Fibroblast of mammary gland (primary cell): ENCODE measurements at regions not wholly inside any gene's neighbourhood (a gene's known extent, or its start where the extent isn't known, plus 50 kb on each side); places are given as distances from the start of the nearest gene placed in this dataset.
A peak's percentile ranks its signal among the peaks of the same experiment; 100 is the strongest.
"Not testable (repeated sequence)": the region's sequence is repeated elsewhere in the genome, so short reads cannot be mapped to it uniquely, and the experiment has no call there.

ENCODE experiments used
- DNase-seq: peaks from one replicate; pipeline ENCODE4 v3.0.0-alpha.2; 2010; ENCODE audit warnings: low read depth
- H3K4me3 ChIP-seq: 2 replicates; pipeline ENCODE4 v1.5.1; 2011; ENCODE audit warnings: low read depth, mild to moderate bottlenecking, low read length, moderate library complexity; ENCODE audit not compliant: control insufficient read depth
- TF ChIP-seq, protein P1 (sequence below): conservative IDR thresholded peaks from 2 replicates; pipeline ENCODE4 v1.5.1; 2011; ENCODE audit warnings: low read depth, low read length, inconsistent platforms; ENCODE audit not compliant: control insufficient read depth, insufficient read depth

DNA sequence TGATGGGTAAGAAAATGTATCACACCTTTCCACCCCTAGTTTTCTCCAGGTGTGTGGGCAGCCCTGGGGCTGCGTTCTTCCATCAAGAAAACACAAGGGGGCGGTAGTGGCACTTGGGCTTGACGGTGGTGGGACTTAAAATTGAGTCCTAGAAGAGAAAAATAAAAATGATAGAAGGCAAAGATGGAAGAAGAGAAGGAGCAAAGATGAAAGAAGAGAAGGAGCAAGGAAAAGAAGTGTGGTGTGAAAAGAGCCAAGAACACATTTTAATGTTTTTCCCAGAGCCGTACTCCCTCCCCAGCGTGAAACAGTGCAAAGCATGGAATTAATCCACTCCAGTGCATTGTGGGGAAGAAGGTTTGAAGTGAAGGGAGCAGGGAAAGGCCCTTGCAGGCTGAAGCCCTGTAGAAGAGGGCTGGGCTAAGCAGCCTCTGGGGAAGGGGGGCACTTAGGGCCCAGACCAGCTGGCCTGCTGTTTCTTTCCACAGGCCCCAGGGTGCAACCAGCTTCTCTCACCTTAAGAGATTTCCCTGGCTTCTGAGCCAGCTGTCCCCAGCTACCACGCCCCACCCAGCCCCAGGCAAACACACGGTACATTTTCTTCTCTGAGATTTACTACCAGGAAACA is 256.8 kb downstream of the RNF152 start:
- DNase-seq = peak; percentile 59
- H3K4me3 ChIP-seq = no peak overlapping the region
- TF ChIP-seq, protein P1, sequence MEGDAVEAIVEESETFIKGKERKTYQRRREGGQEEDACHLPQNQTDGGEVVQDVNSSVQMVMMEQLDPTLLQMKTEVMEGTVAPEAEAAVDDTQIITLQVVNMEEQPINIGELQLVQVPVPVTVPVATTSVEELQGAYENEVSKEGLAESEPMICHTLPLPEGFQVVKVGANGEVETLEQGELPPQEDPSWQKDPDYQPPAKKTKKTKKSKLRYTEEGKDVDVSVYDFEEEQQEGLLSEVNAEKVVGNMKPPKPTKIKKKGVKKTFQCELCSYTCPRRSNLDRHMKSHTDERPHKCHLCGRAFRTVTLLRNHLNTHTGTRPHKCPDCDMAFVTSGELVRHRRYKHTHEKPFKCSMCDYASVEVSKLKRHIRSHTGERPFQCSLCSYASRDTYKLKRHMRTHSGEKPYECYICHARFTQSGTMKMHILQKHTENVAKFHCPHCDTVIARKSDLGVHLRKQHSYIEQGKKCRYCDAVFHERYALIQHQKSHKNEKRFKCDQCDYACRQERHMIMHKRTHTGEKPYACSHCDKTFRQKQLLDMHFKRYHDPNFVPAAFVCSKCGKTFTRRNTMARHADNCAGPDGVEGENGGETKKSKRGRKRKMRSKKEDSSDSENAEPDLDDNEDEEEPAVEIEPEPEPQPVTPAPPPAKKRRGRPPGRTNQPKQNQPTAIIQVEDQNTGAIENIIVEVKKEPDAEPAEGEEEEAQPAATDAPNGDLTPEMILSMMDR = peak; percentile 91

DNA sequence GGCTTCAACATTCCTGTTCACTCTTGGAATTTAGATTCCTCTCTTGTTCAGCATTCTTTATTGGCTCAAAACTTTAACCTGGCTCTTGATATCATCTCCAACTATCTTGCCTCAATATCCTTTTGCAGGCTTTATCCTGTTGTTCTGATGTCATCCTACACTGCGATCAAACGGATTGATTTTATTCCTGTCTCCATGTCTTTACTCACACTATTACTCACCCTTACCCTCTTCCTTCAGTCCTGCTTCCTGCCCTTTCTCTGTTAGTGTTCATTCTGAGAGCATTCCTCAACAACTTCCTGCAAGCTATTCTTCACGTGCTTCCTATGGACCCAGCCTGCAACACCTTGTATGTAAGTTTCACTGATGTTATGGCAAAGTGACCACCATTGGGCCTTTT is 264.7 kb downstream of the RNF152 start:
- DNase-seq = peak; percentile 45
- H3K4me3 ChIP-seq = no peak overlapping the region
- TF ChIP-seq, protein P1 = no peak

GRCh38 chr18:61624631-61625030 is 268.2 kb downstream of the RNF152 start:
- H3K4me3 ChIP-seq, DNase-seq: not testable (repeated sequence)

DNA sequence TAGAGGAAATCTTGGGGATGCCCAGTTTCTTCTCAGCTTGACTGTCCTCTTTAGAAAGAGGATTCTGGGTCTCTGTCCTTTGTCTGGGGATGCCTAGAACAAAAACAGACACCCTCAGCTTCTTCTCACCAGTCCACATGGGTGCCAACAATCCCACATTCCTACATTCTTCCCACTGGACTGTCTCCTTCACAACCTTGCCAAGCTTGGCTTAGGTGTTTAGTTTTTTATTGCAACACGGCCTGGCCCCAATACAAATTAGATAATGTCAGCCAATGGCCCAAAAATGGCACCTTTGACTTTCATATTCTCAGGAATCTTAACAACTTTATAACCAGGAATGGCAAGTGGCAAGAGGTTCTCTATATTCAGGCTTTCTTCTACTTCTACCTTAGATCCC is 273.0 kb downstream of the RNF152 start:
- no peak overlapping the region for H3K4me3 ChIP-seq
- TF ChIP-seq, protein P1 = no peak
- no peak for DNase-seq

GRCh38 chr18:61618816-61619215 is 274.0 kb downstream of the RNF152 start:
- TF ChIP-seq, protein P1 = no peak
- DNase-seq = no peak
- no peak overlapping the region for H3K4me3 ChIP-seq

- DNase-seq = no peak
- TF ChIP-seq, protein P1 = no peak
- H3K4me3 ChIP-seq = no peak overlapping the region
These were observed 276.6 kb downstream of the RNF152 start for GRCh38 chr18:61616111-61616610.

GRCh38 chr18:61612517-61612916 is 279.3 kb downstream of the CDH20 start:
- peak; percentile 8 for DNase-seq
- TF ChIP-seq, protein P1 = peak; percentile 2
- no peak overlapping the region for H3K4me3 ChIP-seq
